SJCRH30 (cell line): ENCODE measurements at regions not wholly inside any gene's neighbourhood (a gene's known extent, or its start where the extent isn't known, plus 50 kb on each side); places are given as distances from the start of the nearest gene placed in this dataset.

ENCODE experiments used
- DNase-seq, 2 experiments: peaks; one replicate each; pipeline ENCODE4 v3.0.0-alpha.2; 2015 to 2020
- H3K27ac ChIP-seq: fragments of 250-450 bp; sonication (Bioruptor Pico); 2 replicates; pipeline ENCODE4 v1.5.1; 2020; ENCODE audit warnings: mild to moderate bottlenecking, moderate library complexity
- H3K27me3 ChIP-seq: fragments of 250-450 bp; sonication (Bioruptor Pico); 2 replicates; pipeline ENCODE4 v1.5.1; 2020; ENCODE audit warnings: mild to moderate bottlenecking, moderate library complexity
- H3K36me3 ChIP-seq: fragments of 250-450 bp; sonication (Bioruptor Pico); 2 replicates; pipeline ENCODE4 v1.5.1; 2020; ENCODE audit warnings: mild to moderate bottlenecking, moderate library complexity
- H3K4me1 ChIP-seq: fragments of 250-450 bp; sonication (Bioruptor Pico); 2 replicates; pipeline ENCODE4 v1.5.1; 2020; ENCODE audit warnings: mild to moderate bottlenecking, moderate library complexity
- H3K4me3 ChIP-seq: fragments of 250-450 bp; sonication (Bioruptor Pico); 2 replicates; pipeline ENCODE4 v1.5.1; 2020; ENCODE audit warnings: mild to moderate bottlenecking, moderate library complexity
- H3K9me3 ChIP-seq: fragments of 250-450 bp; sonication (Bioruptor Pico); replicated peaks from 2 replicates; pipeline ENCODE4 v1.5.1; 2020; ENCODE audit warnings: mild to moderate bottlenecking, moderate library complexity

- no peak for DNase-seq
- Histone ChIP-seq H3K4me3 (no peak overlapping the region), H3K27ac (no peak overlapping the region), H3K9me3 (no peaks in the 10 kb centered on the region), H3K4me1 (peaks cover 27% of the 10 kb centered on the region), H3K36me3 (no peaks in the 10 kb centered on the region), H3K27me3 (no peaks in the 10 kb centered on the region)
Observed at GRCh38 chr5:142498298-142498697, 173.5 kb upstream of the SPRY4 start.

GRCh38 chr5:142495531-142495930 is 170.7 kb upstream of the SPRY4 start:
- Histone ChIP-seq H3K4me1 (peaks cover 44% of the 10 kb centered on the region), H3K9me3 (no peaks in the 10 kb centered on the region), H3K36me3 (no peaks in the 10 kb centered on the region), H3K27me3 (no peaks in the 10 kb centered on the region), H3K4me3 (no peak overlapping the region), H3K27ac (no peak overlapping the region)
- no peak for DNase-seq

- H3K27ac ChIP-seq: no peak overlapping the region
- H3K4me3 ChIP-seq: no peak overlapping the region
- peaks cover 44% of the 10 kb centered on the region for H3K4me1 ChIP-seq
- DNase-seq: no peak
- no peaks in the 10 kb centered on the region; the same call in 1 of the 2 replicates for H3K9me3 ChIP-seq
- H3K27me3 ChIP-seq: no peaks in the 10 kb centered on the region
- H3K36me3 ChIP-seq: no peaks in the 10 kb centered on the region
Observed at GRCh38 chr5:142493875-142494518, 169.2 kb upstream of the SPRY4 start.

- DNase-seq: peak in 1 of 2 experiments; percentile 70
- Histone ChIP-seq H3K4me1 (peaks cover 41% of the 10 kb centered on the region), H3K9me3 (no peaks in the 10 kb centered on the region; the same call in 1 of the 2 replicates), H3K4me3 (peak overlapping the region; percentile 10), H3K27ac (peak overlapping the region; percentile 33), H3K27me3 (no peaks in the 10 kb centered on the region), H3K36me3 (no peaks in the 10 kb centered on the region)
Observed at GRCh38 chr5:142492781-142493281, 168.0 kb upstream of the SPRY4 start.

GRCh38 chr5:142491679-142492078 is 166.9 kb upstream of the SPRY4 start:
- Histone ChIP-seq H3K4me3 (peak overlapping the region; percentile 19; the same call in 1 of the 2 replicates), H3K27me3 (no peaks in the 10 kb centered on the region), H3K27ac (peak overlapping the region; percentile 78), H3K36me3 (no peaks in the 10 kb centered on the region), H3K9me3 (no peaks in the 10 kb centered on the region; the same call in 1 of the 2 replicates), H3K4me1 (peaks cover 47% of the 10 kb centered on the region)
- DNase-seq: no peak

- Histone ChIP-seq H3K4me1 (peaks cover 51% of the 10 kb centered on the region), H3K4me3 (peak overlapping the region; percentile 19), H3K9me3 (no peaks in the 10 kb centered on the region; the same call in 1 of the 2 replicates), H3K27ac (peak overlapping the region; percentile 78), H3K27me3 (no peaks in the 10 kb centered on the region), H3K36me3 (no peaks in the 10 kb centered on the region)
- DNase-seq: peak; percentile 85 to 94
Observed at GRCh38 chr5:142491270-142491669, 166.4 kb upstream of the SPRY4 start.

- DNase-seq: no peak
Observed at GRCh38 chr5:142486581-142486980, 161.8 kb upstream of the SPRY4 start.

GRCh38 chr5:142486020-142486419 is 161.2 kb upstream of the SPRY4 start:
- no peak overlapping the region for H3K27ac ChIP-seq
- H3K4me3 ChIP-seq: no peak overlapping the region
- no peaks in the 10 kb centered on the region for H3K27me3 ChIP-seq
- no peaks in the 10 kb centered on the region for H3K36me3 ChIP-seq
- H3K4me1 ChIP-seq: peaks cover 29% of the 10 kb centered on the region
- H3K9me3 ChIP-seq: peaks cover 3% of the 10 kb centered on the region
- no peak for DNase-seq

More at GRCh38 chr5:142486581-142486980, 161.8 kb upstream of the SPRY4 start:
- Histone ChIP-seq H3K27me3 (no peaks in the 10 kb centered on the region), H3K36me3 (no peaks in the 10 kb centered on the region), H3K4me1 (peaks cover 33% of the 10 kb centered on the region), H3K27ac (no peak overlapping the region), H3K4me3 (no peak overlapping the region), H3K9me3 (peaks cover 3% of the 10 kb centered on the region)

- H3K4me1 ChIP-seq: peaks cover 18% of the 10 kb centered on the region
- no peak overlapping the region for H3K4me3 ChIP-seq
- H3K27ac ChIP-seq: no peak overlapping the region
- no peaks in the 10 kb centered on the region for H3K36me3 ChIP-seq
- H3K27me3 ChIP-seq: no peaks in the 10 kb centered on the region
- peaks cover 3% of the 10 kb centered on the region; the same call in 1 of the 2 replicates for H3K9me3 ChIP-seq
- DNase-seq: no peak
Observed at GRCh38 chr5:142484821-142485387, 160.1 kb upstream of the SPRY4 start.

- no peak overlapping the region for H3K27ac ChIP-seq
- peaks cover 27% of the 10 kb centered on the region for H3K4me1 ChIP-seq
- peaks cover 8% of the 10 kb centered on the region; the same call in 1 of the 2 replicates for H3K9me3 ChIP-seq
- H3K27me3 ChIP-seq: no peaks in the 10 kb centered on the region
- no peak for DNase-seq
- H3K4me3 ChIP-seq: no peak overlapping the region
- no peaks in the 10 kb centered on the region for H3K36me3 ChIP-seq
Observed at GRCh38 chr5:142482207-142482606, 157.4 kb upstream of the SPRY4 start.

GRCh38 chr5:142481410-142481809 is 156.6 kb upstream of the SPRY4 start:
- Histone ChIP-seq H3K27ac (no peak overlapping the region), H3K4me3 (no peak overlapping the region), H3K9me3 (peaks cover 8% of the 10 kb centered on the region; the same call in 1 of the 2 replicates), H3K36me3 (no peaks in the 10 kb centered on the region), H3K27me3 (no peaks in the 10 kb centered on the region), H3K4me1 (peaks cover 29% of the 10 kb centered on the region)
- DNase-seq: no peak

- Histone ChIP-seq H3K9me3 (peaks cover 5% of the 10 kb centered on the region; the same call in 1 of the 2 replicates), H3K36me3 (no peaks in the 10 kb centered on the region), H3K27me3 (no peaks in the 10 kb centered on the region), H3K4me1 (peaks cover 33% of the 10 kb centered on the region), H3K4me3 (no peak overlapping the region), H3K27ac (no peak overlapping the region)
- DNase-seq: no peak
Observed at GRCh38 chr5:142479854-142480519, 155.2 kb upstream of the SPRY4 start.

GRCh38 chr5:142479150-142479549 is 154.3 kb upstream of the SPRY4 start:
- Histone ChIP-seq H3K27me3 (no peaks in the 10 kb centered on the region), H3K9me3 (peaks cover 5% of the 10 kb centered on the region; the same call in 1 of the 2 replicates), H3K4me3 (no peak overlapping the region), H3K4me1 (peaks cover 42% of the 10 kb centered on the region), H3K27ac (no peak overlapping the region), H3K36me3 (no peaks in the 10 kb centered on the region)
- DNase-seq: no peak

- DNase-seq: peak; percentile 77 to 95
- Histone ChIP-seq H3K4me3 (no peak overlapping the region), H3K4me1 (peaks cover 40% of the 10 kb centered on the region), H3K27me3 (no peaks in the 10 kb centered on the region), H3K36me3 (no peaks in the 10 kb centered on the region), H3K27ac (peak overlapping the region; percentile 79), H3K9me3 (peaks cover 5% of the 10 kb centered on the region; the same call in 1 of the 2 replicates)
Observed at GRCh38 chr5:142478113-142478512, 153.3 kb upstream of the SPRY4 start.

- H3K27ac ChIP-seq: no peak overlapping the region
- H3K27me3 ChIP-seq: no peaks in the 10 kb centered on the region
- H3K4me3 ChIP-seq: no peak overlapping the region
- peaks cover 43% of the 10 kb centered on the region for H3K4me1 ChIP-seq
- DNase-seq: no peak
- H3K9me3 ChIP-seq: peaks cover 5% of the 10 kb centered on the region; the same call in 1 of the 2 replicates
- no peaks in the 10 kb centered on the region for H3K36me3 ChIP-seq
Observed at GRCh38 chr5:142475102-142475513, 150.3 kb upstream of the SPRY4 start.
